Motor neuron (in vitro differentiated cells): ENCODE measurements at regions not wholly inside any gene's neighbourhood (a gene's known extent, or its start where the extent isn't known, plus 50 kb on each side); places are given as distances from the start of the nearest gene placed in this dataset.

ENCODE experiments used
- ATAC-seq, 8 experiments: fragments of 200-7000 bp; cut with Tn5 transposase; replicated peaks in 6 of 8; 2 replicates each; pipeline ENCODE4 v1.8.0; 2021; ENCODE audit warnings: mild to moderate bottlenecking in 8 of 8, moderate library complexity in 8 of 8
- H3K27ac ChIP-seq, 2 donors: fragments of 250-450 bp; sonication (Bioruptor Pico); 2 replicates each; pipeline ENCODE4 v1.9.0; 2021; ENCODE audit warnings: antibody characterized with exemption in 2 of 2, mild to moderate bottlenecking in 2 of 2, moderate library complexity in 1 of 2
- H3K4me1 ChIP-seq, 2 donors: fragments of 250-450 bp; sonication (Bioruptor Pico); replicated peaks in 1 of 2; 2 replicates each; pipeline ENCODE4 v1.6.1; 2021; ENCODE audit warnings: antibody characterized with exemption in 2 of 2, mild to moderate bottlenecking in 2 of 2, moderate library complexity in 1 of 2
- H3K4me3 ChIP-seq, 5 donors: fragments of 250-450 bp; sonication (Bioruptor Pico); 2 replicates each; pipeline ENCODE4 v1.9.0; 2021; ENCODE audit warnings: antibody characterized with exemption in 5 of 5, mild to moderate bottlenecking in 5 of 5, moderate library complexity in 4 of 5
- WGBS, 10 experiments: fragments of 450-650 bp; shearing (Covaris generic); methylation state at CpG; one replicate each; pipeline ENCODE4 v1.0.0; 2022; 5-methylcytosine and 5-hydroxymethylcytosine counted together
- in situ Hi-C, 9 experiments: fragments of 400-800 bp; cut with MboI; loops; one replicate each; pipeline ENCODE4 v1.15.0; 2021; ENCODE audit warnings: low sequenced_read_pairs in 9 of 9, low pct_unique_long_range_greater_than_20kb in 2 of 9; ENCODE audit not compliant: unreplicated experiment in 9 of 9

- WGBS, 10 experiments: 17 to 88% (median 74%) methylated on average over 2 to 11 of the region's 11 CpGs; no CpG with 5 or more reads in 1 of the 10 experiments
- Histone ChIP-seq H3K27ac (peak overlapping the region; percentile 38 to 69), H3K4me1 (peaks cover 51 to 54% of the 10 kb centered on the region in 2 donors), H3K4me3 (peak overlapping the region in 3 of 5 donors; percentile 0 to 7 (median 1))
- ATAC-seq: peak in 5 of 8 experiments; percentile 97 to 99 (median 98)
- in situ Hi-C loops: no loop called here
Measured at GRCh38 chr2:176589825-176590440, 320.7 kb downstream of the MTX2 start.

- Histone ChIP-seq H3K27ac (peak overlapping the region in 1 of 2 donors; percentile 49), H3K4me3 (no peak overlapping the region), H3K4me1 (peaks cover 40 to 44% of the 10 kb centered on the region in 2 donors)
- 78 to 97% (median 95%) methylated on average over 2 to 5 of the region's 6 CpGs; no CpG with 5 or more reads in 3 of the 10 experiments for WGBS, 10 experiments
- in situ Hi-C loops: no loop called here
- no peak for ATAC-seq
Measured at GRCh38 chr2:176592216-176592615, 323.0 kb downstream of the MTX2 start.

- in situ Hi-C loops: no loop called here
- no peak for ATAC-seq
- WGBS, 10 experiments: 0 to 100% (median 83%) methylated on average over 1 to 3 of the region's 3 CpGs; no CpG with 5 or more reads in 1 of the 10 experiments
- Histone ChIP-seq H3K27ac (no peak overlapping the region), H3K4me3 (no peak overlapping the region), H3K4me1 (peaks cover 17 to 43% of the 10 kb centered on the region in 2 donors)
Measured at GRCh38 chr2:176595986-176596385, 326.7 kb downstream of the MTX2 start.

GRCh38 chr2:176597916-176598315 is 328.7 kb downstream of the MTX2 start:
- in situ Hi-C loops: no loop called here
- H3K4me1 ChIP-seq: peaks cover 19 to 48% of the 10 kb centered on the region in 2 donors
- ATAC-seq: no peak
- 13 to 75% (median 50%) methylated on average over 1 of the region's 1 CpG; no CpG with 5 or more reads in 1 of the 10 experiments for WGBS, 10 experiments
- H3K27ac ChIP-seq: no peak overlapping the region
- H3K4me3 ChIP-seq: no peak overlapping the region

- Histone ChIP-seq H3K27ac (no peak overlapping the region), H3K4me1 (peaks cover 19 to 48% of the 10 kb centered on the region in 2 donors), H3K4me3 (no peak overlapping the region)
- in situ Hi-C loops: no loop called here
- ATAC-seq: no peak
- 0 to 94% (median 59%) methylated on average over 1 to 2 of the region's 2 CpGs; no CpG with 5 or more reads in 2 of the 10 experiments for WGBS, 10 experiments
Measured at GRCh38 chr2:176598351-176598750, 329.1 kb downstream of the MTX2 start.

- Histone ChIP-seq H3K4me1 (peaks cover 19 to 48% of the 10 kb centered on the region in 2 donors), H3K4me3 (no peak overlapping the region), H3K27ac (no peak overlapping the region)
- peak in 4 of 8 experiments; percentile 18 to 70 (median 53) for ATAC-seq
- 67 to 100% (median 87%) methylated on average over 1 to 9 of the region's 10 CpGs for WGBS, 10 experiments
- in situ Hi-C loops: no loop called here
Measured at GRCh38 chr2:176599796-176600485, 330.7 kb downstream of the MTX2 start.

- peak in 5 of 8 experiments; percentile 50 to 86 (median 76) for ATAC-seq
- Histone ChIP-seq H3K4me3 (no peak overlapping the region), H3K4me1 (peaks cover 19 to 48% of the 10 kb centered on the region in 2 donors), H3K27ac (no peak overlapping the region)
- WGBS, 10 experiments: 50 to 100% (median 75%) methylated on average over 1 to 2 of the region's 2 CpGs; no CpG with 5 or more reads in 1 of the 10 experiments
- in situ Hi-C loops: no loop called here
Measured at GRCh38 chr2:176601066-176601465, 331.8 kb downstream of the MTX2 start.

- no peak for ATAC-seq
- Histone ChIP-seq H3K4me3 (no peak overlapping the region), H3K27ac (no peak overlapping the region), H3K4me1 (no peaks in the 10 kb centered on the region)
- WGBS, 10 experiments: 70 to 100% (median 94%) methylated on average over 2 to 4 of the region's 4 CpGs
- in situ Hi-C loops: no loop called here
Measured at GRCh38 chr2:176612036-176612435, 342.8 kb downstream of the MTX2 start.

- WGBS, 10 experiments: 0 to 100% (median 56%) methylated on average over 1 to 3 of the region's 3 CpGs
- Histone ChIP-seq H3K4me3 (no peak overlapping the region), H3K27ac (no peak overlapping the region), H3K4me1 (no peaks in the 10 kb centered on the region)
- ATAC-seq: peak in 1 of 8 experiments; percentile 13
- in situ Hi-C loops: no loop called here
Measured at GRCh38 chr2:176612736-176613135, 343.5 kb downstream of the MTX2 start.

- no peak overlapping the region for H3K27ac ChIP-seq
- no peaks in the 10 kb centered on the region for H3K4me1 ChIP-seq
- no peak overlapping the region for H3K4me3 ChIP-seq
- WGBS, 10 experiments: 0 to 100% (median 73%) methylated on average over 1 to 3 of the region's 3 CpGs; no CpG with 5 or more reads in 2 of the 10 experiments
- in situ Hi-C loops: no loop called here
- ATAC-seq: peak in 3 of 8 experiments; percentile 77 to 86 (median 82)
Measured at GRCh38 chr2:176613323-176613987, 344.2 kb downstream of the MTX2 start.

GRCh38 chr2:176614049-176614448 is 344.8 kb downstream of the MTX2 start:
- peak in 3 of 8 experiments; percentile 28 to 57 (median 47) for ATAC-seq

GRCh38 chr2:176614930-176615329 is 345.7 kb downstream of the MTX2 start:
- Histone ChIP-seq H3K27ac (no peak overlapping the region), H3K4me1 (no peaks in the 10 kb centered on the region), H3K4me3 (no peak overlapping the region)
- ATAC-seq: peak in 1 of 8 experiments; percentile 27
- in situ Hi-C loops: no loop called here
- 0 to 75% (median 48%) methylated on average over 1 to 2 of the region's 2 CpGs; no CpG with 5 or more reads in 4 of the 10 experiments for WGBS, 10 experiments

More at GRCh38 chr2:176614049-176614448, 344.8 kb downstream of the MTX2 start:
- no peak overlapping the region for H3K4me3 ChIP-seq
- 8 to 100% (median 83%) methylated on average over 1 to 2 of the region's 2 CpGs; no CpG with 5 or more reads in 3 of the 10 experiments for WGBS, 10 experiments
- no peak overlapping the region for H3K27ac ChIP-seq
- in situ Hi-C loops: no loop called here
- H3K4me1 ChIP-seq: no peaks in the 10 kb centered on the region

- H3K4me1 ChIP-seq: no peaks in the 10 kb centered on the region
- WGBS, 10 experiments: 73 to 100% (median 95%) methylated on average over 2 to 6 of the region's 6 CpGs; no CpG with 5 or more reads in 3 of the 10 experiments
- in situ Hi-C loops: no loop called here
- no peak for ATAC-seq
- no peak overlapping the region for H3K4me3 ChIP-seq
- no peak overlapping the region for H3K27ac ChIP-seq
Measured at GRCh38 chr2:176619504-176619903, 350.3 kb downstream of the MTX2 start.
